H1 (cell line): ENCODE measurements at regions not wholly inside any gene's neighbourhood (a gene's known extent, or its start where the extent isn't known, plus 50 kb on each side); places are given as distances from the start of the nearest gene placed in this dataset.

Experiments used
- KDM4A ChIP-seq: IDR thresholded peaks from one replicate; pipeline ENCODE4 v1.7.1; 2012; ENCODE audit warnings: low read depth, mild to moderate bottlenecking, moderate library complexity, low read length, inconsistent platforms; ENCODE audit not compliant: severe bottlenecking
- TF ChIP-seq, protein P1 (sequence below): fragments of 300-600 bp; sonication (generic); IDR thresholded peaks from 2 replicates; pipeline ENCODE4 v1.7.1; 2012; ENCODE audit warnings: low read length, moderate library complexity, mild to moderate bottlenecking, inconsistent platforms; ENCODE audit not compliant: insufficient replicate concordance

- TF ChIP-seq, protein P1, sequence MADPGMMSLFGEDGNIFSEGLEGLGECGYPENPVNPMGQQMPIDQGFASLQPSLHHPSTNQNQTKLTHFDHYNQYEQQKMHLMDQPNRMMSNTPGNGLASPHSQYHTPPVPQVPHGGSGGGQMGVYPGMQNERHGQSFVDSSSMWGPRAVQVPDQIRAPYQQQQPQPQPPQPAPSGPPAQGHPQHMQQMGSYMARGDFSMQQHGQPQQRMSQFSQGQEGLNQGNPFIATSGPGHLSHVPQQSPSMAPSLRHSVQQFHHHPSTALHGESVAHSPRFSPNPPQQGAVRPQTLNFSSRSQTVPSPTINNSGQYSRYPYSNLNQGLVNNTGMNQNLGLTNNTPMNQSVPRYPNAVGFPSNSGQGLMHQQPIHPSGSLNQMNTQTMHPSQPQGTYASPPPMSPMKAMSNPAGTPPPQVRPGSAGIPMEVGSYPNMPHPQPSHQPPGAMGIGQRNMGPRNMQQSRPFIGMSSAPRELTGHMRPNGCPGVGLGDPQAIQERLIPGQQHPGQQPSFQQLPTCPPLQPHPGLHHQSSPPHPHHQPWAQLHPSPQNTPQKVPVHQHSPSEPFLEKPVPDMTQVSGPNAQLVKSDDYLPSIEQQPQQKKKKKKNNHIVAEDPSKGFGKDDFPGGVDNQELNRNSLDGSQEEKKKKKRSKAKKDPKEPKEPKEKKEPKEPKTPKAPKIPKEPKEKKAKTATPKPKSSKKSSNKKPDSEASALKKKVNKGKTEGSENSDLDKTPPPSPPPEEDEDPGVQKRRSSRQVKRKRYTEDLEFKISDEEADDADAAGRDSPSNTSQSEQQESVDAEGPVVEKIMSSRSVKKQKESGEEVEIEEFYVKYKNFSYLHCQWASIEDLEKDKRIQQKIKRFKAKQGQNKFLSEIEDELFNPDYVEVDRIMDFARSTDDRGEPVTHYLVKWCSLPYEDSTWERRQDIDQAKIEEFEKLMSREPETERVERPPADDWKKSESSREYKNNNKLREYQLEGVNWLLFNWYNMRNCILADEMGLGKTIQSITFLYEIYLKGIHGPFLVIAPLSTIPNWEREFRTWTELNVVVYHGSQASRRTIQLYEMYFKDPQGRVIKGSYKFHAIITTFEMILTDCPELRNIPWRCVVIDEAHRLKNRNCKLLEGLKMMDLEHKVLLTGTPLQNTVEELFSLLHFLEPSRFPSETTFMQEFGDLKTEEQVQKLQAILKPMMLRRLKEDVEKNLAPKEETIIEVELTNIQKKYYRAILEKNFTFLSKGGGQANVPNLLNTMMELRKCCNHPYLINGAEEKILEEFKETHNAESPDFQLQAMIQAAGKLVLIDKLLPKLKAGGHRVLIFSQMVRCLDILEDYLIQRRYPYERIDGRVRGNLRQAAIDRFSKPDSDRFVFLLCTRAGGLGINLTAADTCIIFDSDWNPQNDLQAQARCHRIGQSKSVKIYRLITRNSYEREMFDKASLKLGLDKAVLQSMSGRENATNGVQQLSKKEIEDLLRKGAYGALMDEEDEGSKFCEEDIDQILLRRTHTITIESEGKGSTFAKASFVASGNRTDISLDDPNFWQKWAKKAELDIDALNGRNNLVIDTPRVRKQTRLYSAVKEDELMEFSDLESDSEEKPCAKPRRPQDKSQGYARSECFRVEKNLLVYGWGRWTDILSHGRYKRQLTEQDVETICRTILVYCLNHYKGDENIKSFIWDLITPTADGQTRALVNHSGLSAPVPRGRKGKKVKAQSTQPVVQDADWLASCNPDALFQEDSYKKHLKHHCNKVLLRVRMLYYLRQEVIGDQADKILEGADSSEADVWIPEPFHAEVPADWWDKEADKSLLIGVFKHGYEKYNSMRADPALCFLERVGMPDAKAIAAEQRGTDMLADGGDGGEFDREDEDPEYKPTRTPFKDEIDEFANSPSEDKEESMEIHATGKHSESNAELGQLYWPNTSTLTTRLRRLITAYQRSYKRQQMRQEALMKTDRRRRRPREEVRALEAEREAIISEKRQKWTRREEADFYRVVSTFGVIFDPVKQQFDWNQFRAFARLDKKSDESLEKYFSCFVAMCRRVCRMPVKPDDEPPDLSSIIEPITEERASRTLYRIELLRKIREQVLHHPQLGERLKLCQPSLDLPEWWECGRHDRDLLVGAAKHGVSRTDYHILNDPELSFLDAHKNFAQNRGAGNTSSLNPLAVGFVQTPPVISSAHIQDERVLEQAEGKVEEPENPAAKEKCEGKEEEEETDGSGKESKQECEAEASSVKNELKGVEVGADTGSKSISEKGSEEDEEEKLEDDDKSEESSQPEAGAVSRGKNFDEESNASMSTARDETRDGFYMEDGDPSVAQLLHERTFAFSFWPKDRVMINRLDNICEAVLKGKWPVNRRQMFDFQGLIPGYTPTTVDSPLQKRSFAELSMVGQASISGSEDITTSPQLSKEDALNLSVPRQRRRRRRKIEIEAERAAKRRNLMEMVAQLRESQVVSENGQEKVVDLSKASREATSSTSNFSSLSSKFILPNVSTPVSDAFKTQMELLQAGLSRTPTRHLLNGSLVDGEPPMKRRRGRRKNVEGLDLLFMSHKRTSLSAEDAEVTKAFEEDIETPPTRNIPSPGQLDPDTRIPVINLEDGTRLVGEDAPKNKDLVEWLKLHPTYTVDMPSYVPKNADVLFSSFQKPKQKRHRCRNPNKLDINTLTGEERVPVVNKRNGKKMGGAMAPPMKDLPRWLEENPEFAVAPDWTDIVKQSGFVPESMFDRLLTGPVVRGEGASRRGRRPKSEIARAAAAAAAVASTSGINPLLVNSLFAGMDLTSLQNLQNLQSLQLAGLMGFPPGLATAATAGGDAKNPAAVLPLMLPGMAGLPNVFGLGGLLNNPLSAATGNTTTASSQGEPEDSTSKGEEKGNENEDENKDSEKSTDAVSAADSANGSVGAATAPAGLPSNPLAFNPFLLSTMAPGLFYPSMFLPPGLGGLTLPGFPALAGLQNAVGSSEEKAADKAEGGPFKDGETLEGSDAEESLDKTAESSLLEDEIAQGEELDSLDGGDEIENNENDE: peak; percentile 69
- TF ChIP-seq KDM4A: no peak
Observed at GRCh38 chr1:75074831-75075395, 59.3 kb upstream of the LHX8 start (continued).
